ENCODE measurements at regions not wholly inside any gene's neighbourhood (a gene's known extent, or its start where the extent isn't known, plus 50 kb on each side); places are given as distances from the start of the nearest gene placed in this dataset.

DNA sequence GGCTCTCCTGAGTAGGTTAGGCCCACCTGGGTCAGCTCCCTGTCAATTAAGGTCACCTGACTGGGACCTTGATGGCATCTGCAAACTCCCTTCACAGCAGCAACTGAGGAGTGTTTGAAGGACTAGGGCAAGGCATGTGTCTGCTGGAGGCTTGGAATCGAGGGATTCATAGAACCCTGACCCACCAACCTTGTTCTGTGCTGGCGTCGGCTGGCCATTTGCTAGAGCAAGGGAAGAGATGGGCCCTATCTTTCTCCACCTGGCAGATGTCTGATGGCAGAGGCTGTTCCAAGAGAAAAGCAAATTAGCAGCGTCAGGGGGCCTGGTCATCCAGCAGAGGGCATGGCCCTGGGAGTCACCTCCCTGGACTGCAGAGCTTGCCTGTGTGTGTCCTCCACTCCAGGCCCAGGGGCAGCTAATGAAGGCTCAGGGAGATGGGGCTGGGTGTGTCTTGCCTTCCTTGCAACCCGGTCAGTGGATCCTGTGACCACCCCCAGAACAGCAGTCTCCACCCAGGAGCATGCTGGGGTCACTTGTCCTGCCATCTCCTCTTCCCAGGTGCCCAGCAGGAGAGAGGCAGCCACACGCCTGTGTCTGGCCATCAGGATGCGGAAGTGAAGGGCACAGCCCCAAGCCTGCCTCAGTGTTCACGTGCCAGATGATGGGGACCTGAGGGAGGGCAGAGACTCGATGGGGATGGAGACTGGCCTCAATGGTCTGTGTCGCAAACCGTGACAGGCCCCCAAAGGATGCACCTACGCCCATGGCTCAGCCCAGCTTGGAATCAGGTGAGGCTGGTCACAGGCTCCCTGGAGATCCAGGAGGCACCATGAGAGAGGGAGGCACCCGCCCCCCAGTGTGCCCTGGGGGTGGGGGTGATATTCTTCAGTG lies 53.9 kb downstream of the BARX1 start:
- intact Hi-C loops (cut with micrococcal nuclease) = no loop called here
- peaks cover 0 to 3% (median 0%) of the 10 kb centered on the region in 5 donors for H3K27me3 Mint-ChIP-seq
- peak overlapping the region in 5 of 9 donors; percentile 43 to 80 (median 77) for H3K27ac Mint-ChIP-seq
- no peak overlapping the region for H3K4me3 ChIP-seq (ENCODE audit: low read length)
- CTCF ChIA-PET = interaction anchor here (1.0 kb wide), 1 partner anchor 8 kb away, joined by 3 read pairs; no protein-coding TSS in a partner anchor
- no peaks in the 10 kb centered on the region for H3K36me3 ChIP-seq (ENCODE audit: control insufficient read depth in 2 of 3, insufficient read depth in 3 of 3, low read length in 3 of 3)
- no peak for ATAC-seq
- POLR2A ChIA-PET = no interaction called here
- H3K9me3 Mint-ChIP-seq = peaks cover 0 to 9% (median 0%) of the 10 kb centered on the region in 11 donors
- H3K4me3 Mint-ChIP-seq = no peak overlapping the region
- H3K36me3 Mint-ChIP-seq = peaks cover 0 to 9% (median 1%) of the 10 kb centered on the region in 5 donors
- peaks cover 13 to 37% (median 26%) of the 10 kb centered on the region in 7 donors for H3K4me1 Mint-ChIP-seq
- H3K4me1 ChIP-seq (ENCODE audit: control insufficient read depth in 2 of 2, insufficient read depth in 2 of 2, low read length in 2 of 2) = peaks cover 0 to 28% of the 10 kb centered on the region in 2 donors
- DNase-seq = no peak
- H3K9me3 ChIP-seq (ENCODE audit: control insufficient read depth in 2 of 3, low read length in 3 of 3) = no peaks in the 10 kb centered on the region
- H3K27me3 ChIP-seq (ENCODE audit: control insufficient read depth in 2 of 2, insufficient read depth in 2 of 2, low read length in 2 of 2) = no peaks in the 10 kb centered on the region
- no peak overlapping the region for H3K27ac ChIP-seq (ENCODE audit: low read depth, low read length)

DNA sequence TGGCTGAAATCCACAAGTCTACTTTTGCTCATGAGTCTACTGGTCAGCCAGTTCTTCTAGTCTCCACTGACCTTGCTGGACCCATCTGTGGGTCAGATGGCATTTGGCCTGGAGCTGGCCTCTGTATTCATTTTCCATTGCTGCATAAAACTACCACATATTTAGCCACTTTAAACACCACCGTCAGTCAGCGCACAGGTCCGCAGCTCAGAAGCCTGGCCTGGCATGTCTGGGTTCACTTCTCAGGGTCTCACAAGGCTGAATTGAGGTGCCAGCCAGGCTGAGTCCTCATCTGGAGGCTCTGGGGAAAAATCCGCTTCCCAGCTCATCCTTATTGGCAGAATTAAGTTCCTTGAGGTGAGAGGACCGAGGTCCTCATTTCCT lies 54.7 kb downstream of the BARX1 start:
- H3K36me3 Mint-ChIP-seq = peaks cover 0 to 9% (median 1%) of the 10 kb centered on the region in 5 donors
- no peaks in the 10 kb centered on the region for H3K36me3 ChIP-seq (ENCODE audit: control insufficient read depth in 2 of 3, insufficient read depth in 3 of 3, low read length in 3 of 3)
- ChIA-PET POLR2A (no interaction called here), CTCF (no interaction called here)
- H3K27me3 Mint-ChIP-seq = peaks cover 0 to 2% (median 0%) of the 10 kb centered on the region in 5 donors
- DNase-seq (no peak), ATAC-seq (no peak)
- no peak overlapping the region for H3K4me3 ChIP-seq (ENCODE audit: low read length)
- peaks cover 14 to 37% (median 26%) of the 10 kb centered on the region in 7 donors for H3K4me1 Mint-ChIP-seq
- intact Hi-C loops (cut with micrococcal nuclease) = no loop called here
- no peaks in the 10 kb centered on the region for H3K9me3 ChIP-seq (ENCODE audit: control insufficient read depth in 2 of 3, low read length in 3 of 3)
- peaks cover 0 to 28% of the 10 kb centered on the region in 2 donors for H3K4me1 ChIP-seq (ENCODE audit: control insufficient read depth in 2 of 2, insufficient read depth in 2 of 2, low read length in 2 of 2)
- no peak overlapping the region for H3K27ac ChIP-seq (ENCODE audit: low read depth, low read length)
- H3K9me3 Mint-ChIP-seq = peaks cover 0 to 9% (median 0%) of the 10 kb centered on the region in 11 donors
- H3K4me3 Mint-ChIP-seq = no peak overlapping the region
- no peaks in the 10 kb centered on the region for H3K27me3 ChIP-seq (ENCODE audit: control insufficient read depth in 2 of 2, insufficient read depth in 2 of 2, low read length in 2 of 2)
- H3K27ac Mint-ChIP-seq = peak overlapping the region in 6 of 9 donors; percentile 52 to 98 (median 78)

DNA sequence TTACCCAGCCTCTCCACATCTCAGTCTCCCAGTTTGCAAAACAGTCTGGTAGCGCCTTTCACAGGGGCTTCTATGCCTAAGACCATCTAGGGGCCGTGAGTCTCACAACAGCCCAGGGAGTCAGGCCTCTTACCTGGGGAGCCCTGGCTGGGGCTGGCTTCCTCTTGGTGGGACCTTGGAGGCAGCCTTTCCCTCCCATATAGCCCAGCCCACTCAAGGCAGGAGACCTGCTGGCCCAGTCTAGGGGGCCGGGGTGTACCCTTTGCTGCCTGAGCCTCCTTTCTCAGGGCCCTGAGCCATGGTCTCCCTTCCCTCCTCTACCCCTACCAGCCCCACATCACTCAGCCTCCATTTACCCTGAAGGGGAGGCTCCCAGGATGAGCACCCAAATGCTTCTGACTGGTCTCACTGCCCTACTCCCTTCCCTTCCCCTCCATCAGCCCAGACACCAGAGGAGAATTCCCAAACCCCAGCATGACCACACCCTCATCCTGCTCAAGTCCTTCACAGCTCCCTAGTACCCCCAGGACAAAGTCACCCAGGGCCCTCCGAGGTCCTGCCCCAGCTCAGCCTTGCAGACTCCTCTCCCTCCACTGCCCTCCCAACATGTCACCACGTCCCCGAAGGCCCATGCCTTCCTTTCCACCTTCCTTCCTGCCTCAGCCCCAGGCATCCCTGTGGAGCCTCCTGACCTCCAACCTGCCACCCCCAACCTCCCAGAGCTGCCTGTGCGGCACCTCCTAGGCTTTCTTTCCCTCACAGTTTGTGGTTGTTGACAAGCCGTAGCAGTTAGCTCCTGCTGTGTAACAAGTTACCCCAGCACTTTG lies 55.3 kb downstream of the BARX1 start:
- Histone ChIP-seq H3K4me3 (ENCODE audit: low read length) (no peak overlapping the region), H3K27ac (ENCODE audit: low read depth, low read length) (no peak overlapping the region), H3K9me3 (ENCODE audit: control insufficient read depth in 2 of 3, low read length in 3 of 3) (no peaks in the 10 kb centered on the region), H3K27me3 (ENCODE audit: control insufficient read depth in 2 of 2, insufficient read depth in 2 of 2, low read length in 2 of 2) (no peaks in the 10 kb centered on the region), H3K36me3 (ENCODE audit: control insufficient read depth in 2 of 3, insufficient read depth in 3 of 3, low read length in 3 of 3) (no peaks in the 10 kb centered on the region), H3K4me1 (ENCODE audit: control insufficient read depth in 2 of 2, insufficient read depth in 2 of 2, low read length in 2 of 2) (peaks cover 0 to 28% of the 10 kb centered on the region in 2 donors)
- DNase-seq (no peak), ATAC-seq (no peak)
- H3K4me3 Mint-ChIP-seq = peak overlapping the region in 1 of 10 donors; percentile 27
- H3K36me3 Mint-ChIP-seq = peaks cover 0 to 9% (median 1%) of the 10 kb centered on the region in 5 donors
- CTCF ChIA-PET = no interaction called here
- peaks cover 14 to 37% (median 26%) of the 10 kb centered on the region in 7 donors for H3K4me1 Mint-ChIP-seq
- H3K27me3 Mint-ChIP-seq = peaks cover 0 to 2% (median 0%) of the 10 kb centered on the region in 5 donors
- POLR2A ChIA-PET = no interaction called here
- intact Hi-C loops (cut with micrococcal nuclease) = no loop called here
- H3K9me3 Mint-ChIP-seq = peaks cover 0 to 9% (median 0%) of the 10 kb centered on the region in 11 donors
- H3K27ac Mint-ChIP-seq = peak overlapping the region in 8 of 9 donors; percentile 79 to 98 (median 82)

DNA sequence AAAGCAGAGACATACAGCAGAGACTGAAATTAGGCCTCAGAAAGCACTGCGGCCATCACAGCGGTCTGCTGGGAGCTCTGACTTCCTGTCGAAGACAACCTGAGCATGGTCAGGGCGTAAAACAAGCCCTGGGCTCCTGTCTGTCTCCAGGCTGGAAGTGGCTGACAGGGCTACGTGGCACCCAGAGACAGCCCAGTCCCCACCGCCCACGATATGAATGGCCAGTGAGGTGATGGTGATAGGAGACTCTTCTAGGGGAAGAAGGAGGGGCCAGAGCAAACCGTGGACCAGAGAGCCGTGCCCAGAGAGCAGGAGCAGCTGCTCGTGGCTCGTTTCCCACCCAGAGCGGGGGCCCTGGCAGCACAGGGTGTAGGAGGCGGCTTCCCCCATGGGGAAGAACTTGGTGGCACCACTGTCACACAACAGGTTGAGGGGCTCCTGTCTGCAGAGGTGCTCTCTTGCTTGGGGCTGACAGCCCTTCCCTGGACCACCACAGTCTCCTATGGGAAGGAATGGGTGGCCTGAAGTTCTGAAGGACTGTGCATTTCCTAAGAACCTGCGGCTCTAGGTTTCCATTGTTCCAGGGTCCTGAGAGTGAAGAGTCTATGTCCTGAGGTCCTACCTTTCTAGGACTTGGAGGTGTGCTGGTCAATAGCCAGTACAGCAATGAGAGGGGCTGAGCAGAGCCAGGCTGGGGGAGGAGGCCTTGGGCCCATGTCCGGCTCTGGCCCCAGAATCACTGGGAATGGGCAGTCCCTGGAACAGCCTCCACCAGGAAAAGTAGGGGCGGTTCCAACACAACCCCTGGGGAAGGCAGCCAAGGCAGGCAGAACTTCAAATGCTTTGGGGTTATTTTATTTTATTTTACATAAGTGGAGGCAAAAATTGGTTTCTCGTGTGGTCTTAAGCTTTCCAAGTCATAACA lies 56.4 kb downstream of the BARX1 start:
- CTCF ChIA-PET = no interaction called here
- H3K36me3 Mint-ChIP-seq = peaks cover 0 to 9% (median 1%) of the 10 kb centered on the region in 5 donors
- ATAC-seq = no peak
- no peaks in the 10 kb centered on the region for H3K36me3 ChIP-seq (ENCODE audit: control insufficient read depth in 2 of 3, insufficient read depth in 3 of 3, low read length in 3 of 3)
- POLR2A ChIA-PET = interaction anchor here (0.6 kb wide), 1 partner anchor 44 kb away, joined by 3 read pairs; no protein-coding TSS in a partner anchor
- no peaks in the 10 kb centered on the region for H3K27me3 ChIP-seq (ENCODE audit: control insufficient read depth in 2 of 2, insufficient read depth in 2 of 2, low read length in 2 of 2)
- DNase-seq = no peak
- no peaks in the 10 kb centered on the region for H3K27me3 Mint-ChIP-seq
- H3K27ac Mint-ChIP-seq = peak overlapping the region; percentile 80 to 98 (median 93)
- peak overlapping the region in 9 of 10 donors; percentile 27 to 76 (median 64) for H3K4me3 Mint-ChIP-seq
- peak overlapping the region; percentile 0 for H3K4me3 ChIP-seq (ENCODE audit: low read length)
- H3K9me3 Mint-ChIP-seq = peaks cover 0 to 9% (median 0%) of the 10 kb centered on the region in 11 donors
- intact Hi-C loops (cut with micrococcal nuclease) = no loop called here
- H3K4me1 Mint-ChIP-seq = peaks cover 14 to 37% (median 26%) of the 10 kb centered on the region in 7 donors
- no peaks in the 10 kb centered on the region for H3K9me3 ChIP-seq (ENCODE audit: control insufficient read depth in 2 of 3, low read length in 3 of 3)
- peak overlapping the region; percentile 40 for H3K27ac ChIP-seq (ENCODE audit: low read depth, low read length)
- H3K4me1 ChIP-seq (ENCODE audit: control insufficient read depth in 2 of 2, insufficient read depth in 2 of 2, low read length in 2 of 2) = peaks cover 0 to 28% of the 10 kb centered on the region in 2 donors

DNA sequence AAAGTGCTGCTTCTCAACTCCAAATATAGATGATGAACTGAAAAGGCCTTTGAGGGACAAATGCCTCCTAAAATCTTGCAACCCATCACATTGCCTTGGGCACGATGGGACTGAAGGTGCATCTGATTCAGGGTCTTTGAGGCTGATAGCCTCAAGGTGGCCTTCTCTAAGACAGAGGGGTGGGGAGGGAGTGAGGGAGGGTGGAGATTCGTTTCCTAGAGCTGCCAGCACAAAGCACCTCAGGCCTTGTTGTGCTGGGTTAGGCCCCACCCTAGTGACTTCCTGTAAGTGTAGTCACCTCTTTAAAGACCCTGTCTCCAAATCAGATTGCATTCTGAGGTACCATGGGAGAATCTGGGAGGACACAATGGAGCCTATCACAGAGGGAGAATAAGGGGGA lies 57.1 kb downstream of the BARX1 start:
- intact Hi-C loops (cut with micrococcal nuclease) = no loop called here
- H3K4me1 Mint-ChIP-seq = peaks cover 14 to 37% (median 26%) of the 10 kb centered on the region in 7 donors
- H3K36me3 Mint-ChIP-seq = peaks cover 0 to 9% (median 1%) of the 10 kb centered on the region in 5 donors
- peaks cover 0 to 9% (median 2%) of the 10 kb centered on the region in 11 donors for H3K9me3 Mint-ChIP-seq
- H3K27ac Mint-ChIP-seq = peak overlapping the region; percentile 75 to 98 (median 93)
- no peaks in the 10 kb centered on the region for H3K27me3 ChIP-seq (ENCODE audit: control insufficient read depth in 2 of 2, insufficient read depth in 2 of 2, low read length in 2 of 2)
- DNase-seq (peak in 6 of 9 donors; percentile 22 to 50 (median 38)), ATAC-seq (peak; percentile 54)
- CTCF ChIA-PET = no interaction called here
- H3K27me3 Mint-ChIP-seq = no peaks in the 10 kb centered on the region
- H3K4me3 Mint-ChIP-seq = peak overlapping the region; percentile 27 to 76 (median 64)
- peak overlapping the region; percentile 40 for H3K27ac ChIP-seq (ENCODE audit: low read depth, low read length)
- H3K9me3 ChIP-seq (ENCODE audit: control insufficient read depth in 2 of 3, low read length in 3 of 3) = no peaks in the 10 kb centered on the region
- no peaks in the 10 kb centered on the region for H3K36me3 ChIP-seq (ENCODE audit: control insufficient read depth in 2 of 3, insufficient read depth in 3 of 3, low read length in 3 of 3)
- peaks cover 0 to 28% of the 10 kb centered on the region in 2 donors for H3K4me1 ChIP-seq (ENCODE audit: control insufficient read depth in 2 of 2, insufficient read depth in 2 of 2, low read length in 2 of 2)
- POLR2A ChIA-PET = interaction anchor here (0.6 kb wide), 1 partner anchor 43 kb away, joined by 3 read pairs; no protein-coding TSS in a partner anchor
- peak overlapping the region; percentile 0 for H3K4me3 ChIP-seq (ENCODE audit: low read length)
